Activated T-cell treated with anti-CD3 and anti-CD28 coated beads for 1 hour (primary cell): ENCODE measurements at regions not wholly inside any gene's neighbourhood (a gene's known extent, or its start where the extent isn't known, plus 50 kb on each side); places are given as distances from the start of the nearest gene placed in this dataset.

Experiments used
- DNase-seq: peaks from one replicate; pipeline ENCODE4 v3.0.0-alpha.2; 2020; ENCODE audit warnings: low read depth

DNA sequence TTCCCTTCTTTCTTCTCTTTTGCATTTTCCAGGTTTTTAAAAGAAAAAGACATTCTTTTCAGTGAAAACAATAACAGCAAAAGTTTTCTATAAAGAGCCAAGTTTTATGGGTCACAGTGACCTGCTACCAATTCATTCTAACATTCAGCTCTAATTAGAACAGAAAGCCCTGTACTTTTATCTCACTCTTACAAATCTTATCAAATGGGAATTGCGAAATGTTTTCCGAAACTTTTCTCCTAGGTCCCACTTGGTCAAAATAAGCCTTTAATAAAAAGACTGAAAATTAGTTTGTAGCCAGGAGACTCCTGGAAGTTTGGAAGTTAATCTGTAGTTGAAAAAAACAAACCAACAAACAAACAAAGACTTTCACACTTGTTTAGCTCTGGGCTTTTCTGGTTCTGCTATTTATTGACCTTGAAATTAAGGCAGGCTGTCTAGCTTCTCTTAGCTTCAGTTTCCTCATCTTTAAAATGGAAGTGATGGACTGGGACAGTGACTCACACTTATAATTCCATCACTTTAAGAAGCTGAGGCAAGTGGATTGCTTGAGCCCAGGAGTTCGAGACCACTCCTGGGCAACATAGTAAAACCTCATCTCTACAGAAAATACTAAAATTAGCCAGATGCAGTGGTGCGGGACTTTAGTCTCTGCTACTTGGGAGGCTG, 613.5 kb upstream of the CDH4 start:
- no peak for DNase-seq

DNA sequence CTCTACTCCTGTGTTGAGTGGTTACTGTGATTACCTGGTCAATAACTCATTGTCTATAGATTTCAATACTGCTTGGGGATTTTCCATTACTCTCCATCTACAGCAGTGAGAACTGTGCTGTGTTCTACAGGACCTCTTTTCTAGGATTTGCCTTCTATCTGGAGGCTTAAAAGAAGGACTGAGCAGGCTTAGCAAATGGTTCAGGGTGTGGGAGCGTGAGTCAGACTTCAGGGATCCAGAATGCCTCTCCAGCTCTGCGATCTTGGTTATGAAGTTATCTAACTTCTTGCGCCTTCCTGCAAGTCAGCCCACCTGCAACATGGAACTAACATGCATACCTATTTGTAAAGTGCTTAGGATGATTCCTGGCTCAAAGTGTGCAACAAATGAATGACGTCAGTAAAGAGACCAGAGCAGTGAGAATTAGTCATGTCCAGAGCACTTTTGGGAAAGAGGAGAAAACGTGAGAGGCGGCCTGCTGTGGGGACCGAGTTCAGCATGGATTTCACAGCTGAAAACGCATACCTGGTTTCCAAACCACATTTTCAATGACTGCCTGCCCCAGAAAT, 610.1 kb upstream of the CDH4 start:
- no peak for DNase-seq

DNA sequence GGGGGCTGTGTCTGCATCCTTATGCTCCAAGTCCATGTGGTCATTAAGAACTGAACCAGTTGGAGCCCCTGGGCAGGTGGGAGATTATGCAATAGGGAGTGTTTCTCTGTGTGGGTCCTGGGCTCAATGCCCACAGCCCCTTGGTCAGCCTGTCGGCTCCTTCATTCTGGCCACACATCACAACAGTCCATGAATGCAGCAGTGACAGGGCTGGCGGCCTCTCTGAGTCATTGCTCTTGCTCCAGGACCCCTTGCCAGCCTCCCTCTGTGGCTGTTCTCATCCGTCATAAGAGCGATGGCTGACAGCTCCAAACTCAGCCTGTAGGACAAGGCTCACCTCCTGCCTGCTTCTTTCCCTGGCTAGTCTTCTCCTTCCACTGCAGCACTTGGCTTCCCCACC, 609.5 kb upstream of the CDH4 start:
- DNase-seq: no peak

DNA sequence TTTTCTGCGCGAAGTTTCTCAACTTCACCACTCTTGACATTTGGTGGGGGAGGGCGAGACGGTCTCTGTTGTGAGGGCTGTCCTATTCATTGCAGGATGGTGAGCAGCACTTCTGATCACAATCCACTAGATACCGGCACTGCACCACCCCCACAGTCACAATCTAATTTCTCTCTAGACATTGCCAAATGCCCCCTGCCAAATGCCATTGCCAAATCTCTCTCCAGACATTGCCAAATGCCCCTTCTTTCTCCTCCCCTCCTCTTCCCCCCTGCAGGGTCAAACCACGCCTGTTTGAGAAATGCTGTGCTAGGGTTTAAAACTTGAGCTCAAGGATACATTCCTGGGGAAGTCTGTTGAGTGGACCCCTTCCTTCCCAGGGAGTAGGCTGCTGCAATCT, 603.5 kb upstream of the CDH4 start:
- DNase-seq: no peak

DNA sequence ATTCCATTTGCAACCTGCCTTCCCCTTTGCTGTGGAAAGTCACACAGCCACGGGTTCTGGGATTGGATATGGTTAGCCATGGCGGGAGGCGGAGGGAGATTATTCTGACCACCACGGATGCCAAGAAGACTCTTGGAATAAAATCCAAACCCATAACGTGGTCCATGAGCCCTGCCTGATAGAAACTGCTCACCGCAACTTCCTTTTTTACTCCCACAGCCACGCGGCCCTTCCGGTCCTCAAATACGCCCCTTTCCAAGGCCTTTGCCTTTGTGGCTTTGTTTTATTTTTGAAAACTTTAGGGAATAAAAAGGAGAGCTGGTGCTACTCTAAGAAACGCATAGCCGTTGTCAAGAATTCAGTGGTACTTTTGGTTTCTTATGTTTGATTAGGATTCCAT, 602.5 kb upstream of the CDH4 start:
- DNase-seq: no peak

DNA sequence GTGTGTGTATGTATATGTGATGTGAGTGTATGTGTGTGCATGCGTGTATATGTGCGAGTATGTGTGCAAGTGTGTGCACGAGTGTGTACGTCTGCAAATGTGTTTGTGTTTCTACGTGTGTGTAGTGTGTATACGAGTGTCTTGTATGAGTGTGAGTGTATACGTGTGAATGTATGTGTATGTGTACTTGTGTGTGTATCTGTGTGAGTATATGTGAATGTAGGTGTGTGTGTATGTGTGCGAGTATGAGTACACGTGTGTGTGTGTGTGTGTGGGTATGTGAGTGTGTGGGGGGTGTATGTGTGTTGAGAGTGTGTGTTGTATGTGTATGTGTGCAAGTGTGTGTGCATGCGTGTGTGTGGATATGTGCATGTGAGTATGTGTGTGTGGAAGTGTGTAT, 602.0 kb upstream of the CDH4 start:
- no peak for DNase-seq

DNA sequence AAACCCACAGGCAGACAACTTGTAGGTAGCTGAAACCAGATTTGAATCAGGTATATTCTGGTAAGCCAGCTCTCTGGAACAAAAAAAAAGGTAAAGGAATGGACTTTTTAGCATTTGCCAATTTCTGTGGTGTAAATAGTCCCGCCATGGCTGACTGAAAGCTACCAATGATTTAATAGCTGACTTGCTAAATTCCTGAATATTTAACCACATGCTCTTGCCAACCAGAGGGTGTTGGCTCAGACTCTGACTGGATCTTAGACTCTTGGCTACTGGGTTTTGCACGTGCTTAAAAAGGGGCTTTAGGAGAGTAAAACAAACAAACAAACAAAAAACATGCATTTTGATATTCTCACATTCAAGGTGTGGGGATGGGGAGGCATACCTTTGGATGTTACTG, 600.0 kb upstream of the CDH4 start:
- DNase-seq: no peak

DNA sequence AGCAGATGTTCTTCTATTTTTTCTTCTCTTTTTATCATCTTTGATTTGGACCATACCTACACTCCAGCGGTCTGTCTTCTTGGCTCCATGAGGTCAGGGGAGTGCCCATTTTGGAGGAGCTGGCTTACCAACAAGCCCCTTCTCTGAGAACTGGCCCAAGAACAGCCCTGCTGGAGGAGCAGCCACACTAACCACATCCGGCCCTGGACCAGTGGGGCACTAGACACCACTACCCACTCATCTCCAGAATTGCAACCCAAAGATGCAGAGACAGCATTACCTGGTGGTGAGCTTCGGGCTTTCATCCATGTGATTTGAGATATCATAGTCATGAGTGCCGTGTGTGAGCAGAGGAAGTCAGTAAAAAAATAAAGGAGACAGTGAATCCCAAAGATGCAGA, 599.4 kb upstream of the CDH4 start:
- no peak for DNase-seq

DNA sequence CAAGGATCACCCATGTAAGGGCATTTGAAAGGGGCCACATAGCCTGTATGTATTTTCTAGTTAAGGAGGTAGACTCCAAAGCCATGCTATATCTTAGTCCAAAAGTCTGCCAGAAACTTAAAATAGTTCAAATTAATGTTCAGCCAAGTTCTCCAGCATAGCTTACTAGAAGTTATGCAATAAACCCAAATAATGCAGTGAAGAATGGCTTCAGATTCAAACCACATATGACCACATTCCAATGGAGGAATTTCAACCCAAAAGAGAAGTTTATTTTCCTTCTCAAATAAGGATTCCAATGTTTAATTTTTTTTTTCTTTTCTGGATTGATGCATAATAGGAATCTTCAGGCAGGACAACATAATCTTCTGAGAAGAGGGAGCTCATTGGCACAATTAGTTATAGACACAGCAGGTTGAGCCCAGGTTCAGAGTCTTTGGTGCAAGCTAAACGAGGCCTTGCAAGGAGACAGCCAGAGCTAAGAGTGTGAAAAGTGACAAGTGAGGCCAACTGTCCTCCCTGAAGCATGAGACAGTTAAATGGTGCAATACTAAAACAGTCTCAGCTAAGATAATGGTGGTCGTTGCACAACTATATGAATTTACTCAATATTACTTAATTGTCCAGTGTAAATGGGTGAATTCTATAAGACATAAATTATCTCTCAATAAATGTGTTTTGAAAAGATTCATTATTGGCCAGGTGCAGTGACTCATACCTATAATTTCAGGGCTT, 598.8 kb upstream of the CDH4 start:
- DNase-seq: no peak

DNA sequence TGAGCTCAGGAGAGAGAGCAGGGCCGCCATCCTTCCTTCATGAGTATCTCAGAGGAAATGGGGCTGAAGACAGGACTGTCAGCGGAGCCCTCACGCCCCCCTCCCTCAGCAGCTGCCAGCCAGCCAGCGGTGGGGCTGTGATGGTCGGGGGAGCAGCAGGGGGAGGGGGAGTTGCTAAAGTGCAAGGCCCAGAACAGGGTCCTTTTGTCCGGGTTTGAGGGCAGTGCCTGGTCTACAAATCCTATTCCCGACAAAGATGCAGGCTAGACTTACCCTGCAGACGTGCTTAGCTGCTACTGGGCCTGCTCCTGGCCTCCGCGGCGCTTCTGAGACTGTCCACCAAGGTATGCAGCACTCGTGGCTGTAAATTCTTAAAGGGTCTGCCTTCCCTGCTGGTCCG, 593.4 kb upstream of the CDH4 start:
- DNase-seq: no peak

DNA sequence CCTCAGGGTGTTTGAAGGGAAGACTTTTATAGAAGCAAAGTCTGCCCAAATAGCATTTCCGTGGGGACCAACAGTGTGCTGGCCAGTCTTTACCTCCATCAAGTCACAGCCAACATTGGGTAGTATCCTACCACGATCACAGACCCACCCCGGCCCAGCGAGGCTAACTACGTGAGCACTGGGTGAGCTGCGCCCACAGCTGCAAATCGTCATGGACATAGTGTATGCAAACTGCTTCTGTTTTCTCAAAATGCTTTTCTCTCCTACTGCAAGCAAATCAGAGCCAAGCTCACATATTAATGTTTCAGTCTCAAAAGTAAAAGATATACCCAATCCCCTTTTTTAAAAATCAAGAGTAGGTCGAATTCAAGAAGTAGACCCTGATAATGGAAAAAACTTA, 592.8 kb upstream of the CDH4 start:
- no peak for DNase-seq

DNA sequence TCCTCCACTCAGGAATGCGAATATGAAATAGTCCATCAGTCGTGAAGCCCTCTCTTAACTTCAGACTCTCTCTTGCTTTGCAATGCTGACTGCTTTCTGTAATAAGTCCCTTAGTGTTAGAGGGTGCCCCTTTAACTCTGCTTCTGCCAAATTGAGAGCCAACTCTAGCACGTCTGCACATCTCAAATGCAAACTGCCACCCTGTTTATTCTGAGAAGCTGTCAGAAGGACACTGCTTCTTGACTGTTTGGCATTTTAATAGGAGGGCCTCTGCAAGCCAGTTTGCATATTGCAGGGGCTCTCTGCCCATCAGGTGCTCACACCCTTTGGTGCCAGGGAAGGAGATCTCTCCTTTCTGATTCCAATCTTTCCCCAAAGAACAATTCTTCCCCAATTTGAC, 589.8 kb upstream of the CDH4 start:
- no peak for DNase-seq

DNA sequence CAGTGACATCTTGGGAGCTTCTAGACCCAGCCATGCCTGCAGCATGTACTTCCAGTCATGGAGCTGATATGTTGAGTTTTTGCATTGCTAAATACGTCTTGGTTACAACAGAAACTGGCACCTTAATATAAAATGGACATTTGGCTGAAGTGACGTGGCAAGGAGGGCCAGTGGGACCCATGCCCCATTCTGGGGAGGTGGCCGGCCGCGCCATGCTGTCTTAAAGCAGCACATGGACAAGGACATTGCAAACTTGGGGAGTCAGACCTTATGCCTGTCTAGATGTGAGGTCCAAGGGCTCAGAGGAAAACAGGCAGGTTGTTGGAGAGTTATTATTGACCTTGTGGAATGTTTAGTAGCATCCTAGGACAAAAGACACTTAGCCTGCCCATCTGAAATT, 588.0 kb upstream of the CDH4 start:
- no peak for DNase-seq

DNA sequence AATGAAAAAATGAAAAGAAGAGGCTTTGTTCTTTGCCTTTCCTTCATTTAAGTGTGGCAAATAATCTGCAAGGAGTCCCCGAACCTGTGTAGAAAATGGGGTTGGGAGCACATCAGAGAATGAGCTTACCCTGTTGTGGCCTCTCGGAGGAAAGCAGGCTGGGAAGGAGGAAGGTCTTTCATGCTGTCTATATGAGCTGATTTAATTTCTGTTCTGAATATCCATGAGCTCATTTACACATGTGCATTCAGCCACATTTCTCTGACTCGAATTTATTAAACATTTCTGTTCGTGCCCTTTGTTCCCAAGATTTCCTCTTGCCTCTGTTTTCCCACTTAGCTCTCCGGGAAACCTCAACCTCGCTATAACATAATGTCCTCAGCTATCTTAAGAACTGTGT, 584.4 kb upstream of the CDH4 start:
- no peak for DNase-seq

DNA sequence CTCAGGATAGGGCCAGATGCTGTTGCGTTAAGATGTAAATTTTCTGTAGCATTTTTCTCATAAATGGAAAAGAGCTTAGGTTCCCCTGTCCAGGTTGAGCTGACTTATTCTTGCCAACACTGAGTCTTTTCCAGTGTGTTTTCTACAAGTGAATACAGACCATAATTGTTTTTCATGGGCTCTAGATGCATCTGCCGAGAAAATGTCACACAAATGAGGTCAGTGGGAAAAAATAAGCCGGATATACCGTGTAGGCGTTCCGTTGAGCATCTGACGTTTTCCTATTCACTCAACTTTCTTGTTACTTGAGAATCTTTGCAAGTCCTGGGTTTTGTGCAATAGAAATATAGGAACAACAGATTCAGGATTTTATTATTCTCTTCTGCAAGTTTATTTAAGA, 582.9 kb upstream of the CDH4 start:
- no peak for DNase-seq

DNA sequence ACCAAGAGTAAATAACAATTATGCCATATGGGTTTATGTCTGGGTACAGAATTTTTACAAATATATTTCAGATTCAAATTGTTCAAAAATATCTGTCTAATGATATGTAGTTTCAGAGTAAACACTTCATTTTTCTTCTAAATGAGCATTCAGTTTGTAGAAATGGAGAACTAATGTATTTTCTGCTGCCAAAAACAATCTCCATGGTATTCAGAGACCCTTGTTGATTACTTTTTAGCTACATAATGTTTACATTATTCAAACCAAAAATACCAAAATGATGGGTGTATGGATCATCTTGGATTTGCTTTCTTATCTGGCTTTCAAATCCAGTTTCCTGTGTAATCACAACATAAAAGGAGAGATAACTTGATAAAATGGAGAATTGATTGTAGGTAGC, 576.0 kb upstream of the CDH4 start:
- DNase-seq: no peak

DNA sequence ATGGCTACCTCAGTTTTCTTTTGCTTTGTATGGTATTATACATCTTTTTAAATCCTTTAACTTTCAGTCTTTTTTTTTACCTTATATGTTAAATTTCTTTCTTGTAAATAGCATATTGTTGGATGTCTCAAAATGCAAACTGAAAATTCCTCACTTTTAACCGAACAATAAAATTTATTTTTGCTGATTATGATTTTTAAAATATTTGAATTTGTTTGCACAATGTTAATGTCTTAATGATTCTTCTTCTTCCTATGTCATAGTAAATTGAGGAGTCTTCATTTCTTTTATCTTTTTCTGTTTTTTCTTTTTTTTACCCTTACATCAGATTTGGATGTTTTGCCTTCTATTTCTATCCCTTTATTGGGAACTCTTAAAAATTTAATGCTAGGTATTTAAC, 574.2 kb upstream of the CDH4 start:
- DNase-seq: no peak

DNA sequence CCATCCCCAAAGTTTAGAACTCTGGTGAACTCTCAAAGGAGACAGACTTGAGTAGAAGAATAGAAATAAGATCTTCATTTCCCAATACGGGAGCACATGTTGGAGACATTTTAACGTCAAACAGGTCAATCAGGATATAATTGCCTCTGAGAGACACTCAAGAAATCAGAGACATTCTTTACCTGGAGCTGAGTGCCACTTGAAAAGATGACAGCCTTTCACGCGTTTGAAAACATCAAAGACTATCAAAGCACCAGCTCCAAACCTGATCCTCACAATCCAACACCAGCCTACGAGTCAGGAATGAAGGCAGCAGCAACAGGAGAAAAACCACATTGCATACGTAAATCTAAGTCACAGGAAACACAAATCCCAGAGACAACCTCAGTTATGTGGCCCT, 571.5 kb upstream of the CDH4 start:
- no peak for DNase-seq

DNA sequence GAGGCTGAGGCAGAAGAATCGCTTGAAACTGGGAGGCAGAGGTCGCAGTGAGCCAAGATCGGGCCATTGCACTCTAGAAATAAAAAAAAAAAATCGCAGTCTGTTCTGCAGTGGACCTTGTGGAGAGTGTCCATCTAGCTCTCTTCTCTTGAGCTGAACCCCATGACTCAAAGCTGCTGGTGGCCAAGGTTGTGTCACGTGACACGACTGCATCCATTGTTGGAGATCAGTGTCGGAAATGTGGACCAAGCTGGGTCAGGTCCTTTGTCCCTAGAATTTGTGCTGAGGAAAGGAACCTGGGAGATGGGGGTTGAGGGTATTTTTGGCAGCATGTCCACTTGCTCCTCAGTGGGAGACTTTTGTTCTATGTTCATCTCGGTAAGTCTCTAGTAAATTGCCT, 564.8 kb upstream of the CDH4 start:
- no peak for DNase-seq

DNA sequence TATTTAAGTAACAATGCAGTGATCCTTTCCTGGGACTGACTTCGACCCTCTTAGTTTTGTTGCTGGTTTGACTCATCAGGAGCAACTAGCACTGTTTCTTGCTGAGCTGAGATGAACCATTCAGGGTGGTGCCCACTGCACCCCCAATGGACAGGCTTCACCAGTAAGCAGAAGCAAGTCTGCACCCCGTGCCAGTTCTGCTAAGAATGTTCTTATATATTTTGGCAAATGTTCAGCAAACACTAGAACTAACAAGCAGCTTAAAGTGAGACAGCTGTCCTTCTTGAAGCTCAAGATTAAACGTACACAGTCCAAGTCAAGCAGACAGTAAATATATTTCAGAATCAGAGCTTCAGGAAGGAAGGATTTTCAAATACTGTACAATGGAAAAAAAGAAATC, 561.3 kb upstream of the CDH4 start:
- no peak for DNase-seq

DNA sequence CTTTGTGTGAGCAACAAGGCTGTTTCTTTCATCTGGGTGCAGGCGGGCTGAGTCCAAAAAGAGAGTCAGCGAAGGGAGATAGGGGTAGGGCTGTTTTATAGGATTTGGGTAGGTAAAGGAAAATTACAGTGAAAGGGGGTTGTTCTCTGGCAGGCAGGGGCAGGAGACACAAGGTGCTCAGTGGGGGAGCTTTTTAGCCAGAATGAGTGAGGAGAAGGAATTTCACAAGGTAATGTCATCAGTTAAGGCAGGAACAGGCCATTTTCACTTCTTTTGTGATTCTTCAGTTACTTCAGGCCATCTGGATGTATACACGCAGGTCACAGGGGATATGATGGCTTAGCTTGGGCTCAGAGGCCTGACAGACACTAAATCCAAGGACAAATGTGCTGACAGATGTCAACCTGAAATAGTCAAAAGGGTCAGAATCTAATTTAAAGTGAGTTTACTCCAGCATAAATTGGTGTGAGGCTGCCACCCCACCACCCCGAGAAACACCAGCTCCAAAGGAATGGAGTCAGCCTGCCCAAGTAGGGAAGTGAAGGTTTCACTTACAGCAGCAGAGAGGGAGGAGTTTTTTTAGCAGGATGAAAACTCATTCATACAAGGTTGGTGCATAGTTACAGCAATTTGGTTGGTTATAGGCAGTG, 560.0 kb upstream of the CDH4 start:
- DNase-seq: no peak

DNA sequence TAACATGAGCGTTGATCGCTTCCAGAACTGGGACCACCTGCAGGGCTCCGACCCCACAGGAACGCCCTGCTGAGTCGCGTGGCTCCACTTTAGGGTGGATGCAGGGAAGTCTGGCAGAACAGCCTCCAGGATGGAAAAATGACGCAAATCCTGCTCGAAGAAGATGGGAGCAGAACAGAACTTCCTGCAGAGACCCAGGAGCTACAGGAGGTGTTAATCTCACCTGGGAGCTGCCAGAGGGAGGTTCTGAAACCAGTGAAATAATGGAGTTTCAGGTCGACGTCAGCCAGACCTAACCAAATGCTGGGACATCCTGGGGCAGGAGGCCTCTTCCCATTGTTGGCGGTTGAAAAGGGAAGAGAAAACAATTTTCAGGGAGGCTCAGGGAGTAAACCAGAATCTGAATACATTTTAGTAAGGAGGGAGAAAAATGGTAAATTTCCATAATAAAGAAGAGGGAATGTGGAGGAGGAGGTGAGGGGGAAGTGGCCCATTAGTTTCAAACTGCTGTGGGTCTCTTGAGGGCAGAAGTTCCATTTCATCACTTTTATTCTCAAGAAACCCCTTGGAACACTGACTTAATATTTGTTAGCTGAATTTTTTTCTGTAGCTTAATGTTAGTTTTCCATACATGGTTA, 558.4 kb upstream of the CDH4 start:
- no peak for DNase-seq

DNA sequence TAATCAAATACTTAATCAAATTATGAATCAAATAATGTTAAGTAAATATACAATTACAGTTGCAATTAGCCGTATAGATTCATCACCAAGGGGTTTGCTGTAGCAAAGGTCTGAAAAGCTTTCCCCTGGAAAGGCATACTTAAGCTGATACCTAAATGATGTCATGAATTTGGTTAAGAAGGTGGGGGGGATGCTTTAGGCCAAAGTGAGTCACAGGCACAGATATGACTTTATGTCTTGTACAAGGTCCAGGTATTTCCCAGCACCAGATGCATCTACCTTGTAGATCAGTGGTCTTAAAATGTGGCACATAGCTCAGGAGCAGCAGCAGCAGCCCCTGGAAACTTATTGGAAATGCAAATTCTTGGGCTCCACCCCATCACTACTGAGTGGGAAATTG, 557.3 kb upstream of the CDH4 start:
- DNase-seq: no peak
